Esophagus muscularis mucosa (tissue), 4 donors: ENCODE measurements at regions not wholly inside any gene's neighbourhood (a gene's known extent, or its start where the extent isn't known, plus 50 kb on each side); places are given as distances from the start of the nearest gene placed in this dataset.
"Not testable (repeated sequence)": the region's sequence is repeated elsewhere in the genome, so short reads cannot be mapped to it uniquely, and the experiment has no call there.

Source experiments
- DNase-seq: peaks from one replicate; pipeline ENCODE4 v3.0.0-alpha.2; 2017; ENCODE audit errors: extremely low spot score
- H3K27ac ChIP-seq, 4 donors: fragments of 200-600 bp; sonication (generic); replicated peaks in 1 of 4; 1 replicate in 3 of 4; 2 replicates in 1 of 4; pipeline ENCODE4 v1.5.1; 2016 to 2019; ENCODE audit warnings: mild to moderate bottlenecking in 1 of 4
- H3K27me3 ChIP-seq, 4 donors: fragments of 200-600 bp; sonication (generic); one replicate each; pipeline versions ENCODE4 v1.5.1 to v1.6.0; 2016 to 2019
- H3K36me3 ChIP-seq, 4 donors: fragments of 200-600 bp; sonication (generic); one replicate each; pipeline ENCODE4 v1.5.1; 2016 to 2019
- H3K4me1 ChIP-seq, 4 donors: fragments of 200-600 bp; sonication (generic); one replicate each; pipeline ENCODE4 v1.5.1; 2016 to 2019
- H3K4me3 ChIP-seq, 4 donors: fragments of 200-600 bp; sonication (generic); 1 replicate in 2 of 4; 2 replicates in 2 of 4; pipeline ENCODE4 v1.5.1; 2016 to 2019; ENCODE audit warnings: mild to moderate bottlenecking in 4 of 4, moderate library complexity in 1 of 4
- H3K9me3 ChIP-seq, 4 donors: fragments of 200-600 bp; sonication (generic); 1 replicate in 3 of 4; 2 replicates in 1 of 4; pipeline ENCODE4 v1.5.1; 2016 to 2019
- EP300 ChIP-seq: sonication (generic); formaldehyde crosslinking; IDR thresholded peaks from one replicate; pipeline ENCODE4 v1.6.1; 2017; ENCODE audit warnings: antibody characterized with exemption
- POLR2A ChIP-seq: fragments of 450-650 bp; IDR thresholded peaks from one replicate; pipeline ENCODE4 v1.6.1; 2017; ENCODE audit warnings: antibody characterized with exemption, moderate library complexity, mild to moderate bottlenecking, low read depth
- POLR2AphosphoS5 ChIP-seq, 2 donors: sonication (generic); formaldehyde crosslinking; IDR thresholded peaks; one replicate each; pipeline ENCODE4 v1.6.1; 2017; ENCODE audit warnings: antibody characterized with exemption in 2 of 2
- WGBS: methylation state at CpG from one replicate; pipeline ENCODE4 v1.1.5; 2018; 5-methylcytosine and 5-hydroxymethylcytosine counted together
- intact Hi-C: fragments of 100-400 bp; cut with DNase I; formaldehyde crosslinking; loops from one replicate; pipeline ENCODE4 v1.15.1; 2023
- TF ChIP-seq, protein P1 (sequence below), 3 experiments: fragments of 200-600 bp in 2 of 3; fragments of 450-650 bp in 1 of 3; sonication (generic) in 2 of 3; IDR thresholded peaks; one replicate each; pipeline ENCODE4 v1.5.1; 2017 to 2019; ENCODE audit warnings: antibody characterized with exemption in 3 of 3, mild to moderate bottlenecking in 2 of 3, moderate library complexity in 1 of 3

DNA sequence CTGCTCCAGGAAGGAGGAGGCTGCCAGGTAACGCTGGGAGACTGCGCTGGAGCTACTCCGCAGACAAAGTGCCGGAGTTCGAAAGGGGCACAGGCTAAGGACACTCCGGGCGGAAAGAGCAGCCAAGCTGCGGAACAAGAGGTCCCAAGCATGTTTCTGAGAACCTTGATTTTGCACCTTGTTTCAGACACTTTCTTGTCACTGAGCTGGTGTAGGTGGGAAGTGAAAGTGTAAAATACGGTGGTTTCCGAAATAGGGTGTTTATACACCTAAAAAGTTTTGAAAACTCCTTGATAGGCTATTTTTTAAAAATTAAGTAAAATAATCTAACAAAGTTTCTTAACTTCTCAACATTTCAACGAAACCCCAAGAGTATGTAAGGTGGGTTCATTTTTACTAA, 278.2 kb downstream of the ANAPC1 start:
- DNase-seq, H3K27ac ChIP-seq, H3K4me3 ChIP-seq, H3K9me3 ChIP-seq, intact Hi-C loops, H3K27me3 ChIP-seq, H3K36me3 ChIP-seq, H3K4me1 ChIP-seq: not testable (repeated sequence)
- WGBS, result 95% methylated on average over 2 of the region's 11 CpGs

GRCh38 chr2:111606632-111607031, 277.4 kb downstream of the ANAPC1 start:
- H3K27ac ChIP-seq, H3K9me3 ChIP-seq, H3K4me3 ChIP-seq, H3K27me3 ChIP-seq, H3K4me1 ChIP-seq, DNase-seq, H3K36me3 ChIP-seq, intact Hi-C loops: not testable (repeated sequence)
- no CpG with 5 or more reads among the region's 1 CpG for WGBS

- no CpG with 5 or more reads among the region's 5 CpGs for WGBS
- H3K9me3 ChIP-seq, H3K27me3 ChIP-seq, intact Hi-C loops, H3K27ac ChIP-seq, H3K4me1 ChIP-seq, DNase-seq, H3K36me3 ChIP-seq, H3K4me3 ChIP-seq: not testable (repeated sequence)
Measured at GRCh38 chr2:111609146-111609844, 274.7 kb downstream of the ANAPC1 start.

DNA sequence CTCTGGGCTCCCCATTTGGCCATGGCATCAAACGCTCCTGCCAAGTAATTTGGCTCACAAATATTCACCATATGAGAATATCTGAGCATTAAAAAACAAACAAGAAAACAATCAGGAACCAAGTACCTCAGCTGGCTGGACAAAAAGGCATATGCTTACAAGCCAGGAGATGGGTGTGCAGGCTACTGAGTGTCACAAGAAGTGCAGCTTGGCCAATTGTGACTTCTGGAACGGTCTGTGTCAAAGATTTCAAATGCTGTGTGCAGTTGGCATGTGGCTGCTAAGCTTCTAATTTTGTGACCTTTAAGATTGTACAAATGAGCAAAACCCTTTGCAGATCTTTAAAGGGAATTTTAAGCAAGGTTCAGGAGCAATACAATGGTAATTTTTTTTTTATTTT, 274.0 kb downstream of the ANAPC1 start:
- H3K36me3 ChIP-seq, H3K9me3 ChIP-seq, H3K27me3 ChIP-seq, intact Hi-C loops, DNase-seq, H3K4me1 ChIP-seq, H3K27ac ChIP-seq, H3K4me3 ChIP-seq: not testable (repeated sequence)
- 94% methylated on average over 1 of the region's 2 CpGs for WGBS

DNA sequence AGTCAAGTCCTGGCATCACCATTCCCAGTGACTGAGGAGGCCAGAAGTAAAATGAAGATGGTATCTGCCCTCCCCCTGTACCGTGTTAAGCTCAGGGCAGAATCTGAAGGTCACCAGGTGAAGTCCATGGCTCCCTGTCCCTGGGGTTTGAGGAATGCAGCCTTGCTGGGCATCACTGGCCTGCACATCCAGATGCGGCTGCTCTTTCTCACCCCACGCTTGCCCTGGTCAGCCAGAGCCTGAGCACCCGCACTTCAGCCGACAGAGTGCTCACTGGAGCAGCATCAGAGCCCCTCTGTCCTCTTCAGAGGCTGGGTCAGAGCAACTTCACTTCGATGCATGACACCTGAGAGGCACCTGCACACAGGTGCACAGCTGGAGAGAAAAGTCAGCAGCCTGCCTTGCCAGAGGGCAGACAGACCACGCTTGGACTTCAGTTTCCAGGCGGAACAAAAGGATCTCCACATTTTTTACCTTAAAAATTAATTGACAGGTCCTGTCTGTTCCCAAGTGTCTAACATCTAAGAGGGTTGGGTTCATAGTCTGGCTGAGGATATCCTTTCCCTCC, 267.3 kb downstream of the ANAPC1 start:
- Histone ChIP-seq H3K4me3 (no peak overlapping the region), H3K27me3 (no peaks in the 10 kb centered on the region), H3K27ac (no peak overlapping the region), H3K36me3 (no peaks in the 10 kb centered on the region), H3K4me1 (peaks cover 13 to 25% (median 19%) of the 10 kb centered on the region in 4 donors), H3K9me3 (no peaks in the 10 kb centered on the region)
- 94% methylated on average over 8 of the region's 8 CpGs for WGBS
- intact Hi-C loops, result no loop called here
- DNase-seq, result no peak
- TF ChIP-seq, protein P1, sequence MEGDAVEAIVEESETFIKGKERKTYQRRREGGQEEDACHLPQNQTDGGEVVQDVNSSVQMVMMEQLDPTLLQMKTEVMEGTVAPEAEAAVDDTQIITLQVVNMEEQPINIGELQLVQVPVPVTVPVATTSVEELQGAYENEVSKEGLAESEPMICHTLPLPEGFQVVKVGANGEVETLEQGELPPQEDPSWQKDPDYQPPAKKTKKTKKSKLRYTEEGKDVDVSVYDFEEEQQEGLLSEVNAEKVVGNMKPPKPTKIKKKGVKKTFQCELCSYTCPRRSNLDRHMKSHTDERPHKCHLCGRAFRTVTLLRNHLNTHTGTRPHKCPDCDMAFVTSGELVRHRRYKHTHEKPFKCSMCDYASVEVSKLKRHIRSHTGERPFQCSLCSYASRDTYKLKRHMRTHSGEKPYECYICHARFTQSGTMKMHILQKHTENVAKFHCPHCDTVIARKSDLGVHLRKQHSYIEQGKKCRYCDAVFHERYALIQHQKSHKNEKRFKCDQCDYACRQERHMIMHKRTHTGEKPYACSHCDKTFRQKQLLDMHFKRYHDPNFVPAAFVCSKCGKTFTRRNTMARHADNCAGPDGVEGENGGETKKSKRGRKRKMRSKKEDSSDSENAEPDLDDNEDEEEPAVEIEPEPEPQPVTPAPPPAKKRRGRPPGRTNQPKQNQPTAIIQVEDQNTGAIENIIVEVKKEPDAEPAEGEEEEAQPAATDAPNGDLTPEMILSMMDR (IDR thresholded peaks at IDR 0.05), result no peak
- TF ChIP-seq POLR2AphosphoS5 (IDR thresholded peaks at IDR 0.05), result no peak
- no peak for TF ChIP-seq POLR2A
- no peak for TF ChIP-seq EP300

GRCh38 chr2:111617299-111618225, 266.4 kb downstream of the ANAPC1 start:
- no peak for DNase-seq
- H3K27ac ChIP-seq, result no peak overlapping the region
- WGBS, result 65% methylated on average over 8 of the region's 9 CpGs
- peaks cover 13 to 25% (median 19%) of the 10 kb centered on the region in 4 donors for H3K4me1 ChIP-seq
- TF ChIP-seq EP300 (no peak), POLR2A (no peak), POLR2AphosphoS5 (IDR thresholded peaks at IDR 0.05) (no peak)
- TF ChIP-seq, protein P1 (IDR thresholded peaks at IDR 0.05), result no peak
- no peaks in the 10 kb centered on the region for H3K36me3 ChIP-seq
- no peak overlapping the region for H3K4me3 ChIP-seq
- H3K9me3 ChIP-seq, result no peaks in the 10 kb centered on the region
- H3K27me3 ChIP-seq, result no peaks in the 10 kb centered on the region
- intact Hi-C loops, result no loop called here
